ENCODE measurements at regions not wholly inside any gene's neighbourhood (a gene's known extent, or its start where the extent isn't known, plus 50 kb on each side); places are given as distances from the start of the nearest gene placed in this dataset.
"Not testable (repeated sequence)": the region's sequence is repeated elsewhere in the genome, so short reads cannot be mapped to it uniquely, and the experiment has no call there.

DNA sequence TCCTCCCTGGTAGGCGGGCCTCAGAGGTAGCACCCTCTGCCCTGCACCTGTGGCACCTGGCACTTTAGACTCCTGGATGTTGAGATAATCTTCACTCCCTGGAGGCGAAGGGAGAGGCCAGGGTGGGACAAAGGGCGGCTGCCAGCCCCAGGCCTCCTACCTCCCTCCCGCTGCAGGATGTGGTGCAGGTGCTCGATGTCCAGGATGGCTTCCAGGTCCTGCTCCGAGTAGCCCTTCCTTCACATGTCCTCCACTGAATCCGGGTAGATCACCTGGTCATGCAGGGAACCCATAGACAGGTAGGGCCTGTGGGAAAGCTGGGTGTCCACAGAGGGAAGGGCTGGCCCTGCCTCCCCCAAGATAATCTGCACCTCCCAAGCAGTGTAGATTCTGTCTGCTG is 1075.6 kb downstream of the RPIA start:
- TF ChIP-seq YY1 (IDR thresholded peaks at IDR 0.05; ENCODE audit: insufficient read depth, insufficient read length); SUZ12 (IDR thresholded peaks at IDR 0.05; ENCODE audit: extremely low read depth, insufficient read depth, insufficient read length); ZNF274 (IDR thresholded peaks at IDR 0.05; ENCODE audit: low read depth, low read length): not testable (repeated sequence)

All from NT2/D1 (cell line).